Body of pancreas (tissue), 4 donors: ENCODE measurements at regions not wholly inside any gene's neighbourhood (a gene's known extent, or its start where the extent isn't known, plus 50 kb on each side); places are given as distances from the start of the nearest gene placed in this dataset.

Experiments
- ATAC-seq: fragments of 150-250 bp; one replicate; pipeline ENCODE4 v1.9.1; 2016
- DNase-seq, 4 donors: peaks; one replicate each; pipeline ENCODE4 v3.0.0-alpha.2; 2019
- H3K27ac ChIP-seq, 4 donors: fragments of 200-600 bp; sonication (generic); 1 replicate in 3 of 4; 2 replicates in 1 of 4; pipeline versions ENCODE4 v1.5.1 to v1.6.1; 2016 to 2019; ENCODE audit warnings: mild to moderate bottlenecking in 1 of 4, mixed read lengths in 1 of 4, moderate library complexity in 1 of 4
- H3K27me3 ChIP-seq, 2 donors: fragments of 200-600 bp; sonication (generic); one replicate each; pipeline ENCODE4 v1.6.0; 2016; ENCODE audit warnings: mild to moderate bottlenecking in 1 of 2
- H3K36me3 ChIP-seq, 2 donors: fragments of 200-600 bp; sonication (generic); replicated peaks in 1 of 2; 2 replicates each; pipeline ENCODE4 v1.5.1; 2016; ENCODE audit warnings: low read depth in 2 of 2; ENCODE audit not compliant: insufficient read depth in 1 of 2
- H3K4me1 ChIP-seq: fragments of 200-600 bp; sonication (generic); one replicate; pipeline ENCODE4 v1.6.0; 2016
- H3K4me3 ChIP-seq, 2 donors: fragments of 200-600 bp; sonication (generic); 1 replicate in 1 of 2; 2 replicates in 1 of 2; pipeline ENCODE4 v1.5.1; 2016 to 2019
- H3K9me3 ChIP-seq, 3 donors: fragments of 200-600 bp; sonication (generic); 1 replicate in 2 of 3; 2 replicates in 1 of 3; pipeline ENCODE4 v1.5.1; 2016
- CTCF ChIP-seq, 7 experiments: fragments of 450-650 bp in 4 of 7; fragments of 200-600 bp in 3 of 7; sonication (generic) in 3 of 7; IDR thresholded peaks; one replicate each; pipeline ENCODE4 v1.5.1; 2016 to 2019; ENCODE audit warnings: antibody characterized with exemption in 7 of 7
- POLR2A ChIP-seq, 3 donors: fragments of 450-650 bp; IDR thresholded peaks; one replicate each; pipeline ENCODE4 v1.6.1; 2016; ENCODE audit warnings: antibody characterized with exemption in 3 of 3, mild to moderate bottlenecking in 2 of 3
- WGBS, 2 donors: methylation state at CpG; one replicate each; pipeline ENCODE4 v1.1.5; 2017; 5-methylcytosine and 5-hydroxymethylcytosine counted together
- intact Hi-C: fragments of 100-400 bp; cut with DNase I; formaldehyde crosslinking; loops from one replicate; pipeline ENCODE4 v1.15.1; 2023

- TF ChIP-seq CTCF (IDR thresholded peaks at IDR 0.05): no peak
- TF ChIP-seq POLR2A (IDR thresholded peaks at IDR 0.05): no peak
- Histone ChIP-seq H3K27ac (no peak overlapping the region), H3K36me3 (no peaks in the 10 kb centered on the region), H3K27me3 (no peaks in the 10 kb centered on the region), H3K9me3 (no peaks in the 10 kb centered on the region), H3K4me3 (no peak overlapping the region), H3K4me1 (no peaks in the 10 kb centered on the region)
- ATAC-seq (no peak), DNase-seq (no peak)
- 89 to 91% methylated on average over 16 to 18 of the region's 21 CpGs for WGBS, 2 donors
- intact Hi-C loops: no loop called here
These were observed 653.8 kb upstream of the ID2 start for GRCh38 chr2:8028036-8028435.

- H3K27ac ChIP-seq: no peak overlapping the region
- H3K4me1 ChIP-seq: no peaks in the 10 kb centered on the region
- TF ChIP-seq CTCF (IDR thresholded peaks at IDR 0.05) (no peak), POLR2A (IDR thresholded peaks at IDR 0.05) (no peak)
- H3K27me3 ChIP-seq: no peaks in the 10 kb centered on the region
- no peak for ATAC-seq
- no peaks in the 10 kb centered on the region for H3K9me3 ChIP-seq
- DNase-seq: no peak
- H3K4me3 ChIP-seq: no peak overlapping the region
- intact Hi-C loops: no loop called here
- 77 to 88% methylated on average over 7 to 8 of the region's 8 CpGs for WGBS, 2 donors
- no peaks in the 10 kb centered on the region for H3K36me3 ChIP-seq
These were observed 653.4 kb upstream of the ID2 start for GRCh38 chr2:8028436-8028835.

GRCh38 chr2:8028981-8029380 lies 652.9 kb upstream of the ID2 start:
- intact Hi-C loops: no loop called here
- Histone ChIP-seq H3K27me3 (no peaks in the 10 kb centered on the region), H3K4me1 (no peaks in the 10 kb centered on the region), H3K36me3 (no peaks in the 10 kb centered on the region), H3K27ac (no peak overlapping the region), H3K4me3 (no peak overlapping the region), H3K9me3 (no peaks in the 10 kb centered on the region)
- DNase-seq (no peak), ATAC-seq (no peak)
- WGBS, 2 donors: 76 to 78% methylated on average over 5 of the region's 5 CpGs
- TF ChIP-seq CTCF (IDR thresholded peaks at IDR 0.05) (no peak), POLR2A (IDR thresholded peaks at IDR 0.05) (no peak)

GRCh38 chr2:8030573-8031303 lies 651.1 kb upstream of the ID2 start:
- no peaks in the 10 kb centered on the region for H3K36me3 ChIP-seq
- no peak for DNase-seq
- no peaks in the 10 kb centered on the region for H3K4me1 ChIP-seq
- no peak overlapping the region for H3K4me3 ChIP-seq
- intact Hi-C loops: no loop called here
- no peaks in the 10 kb centered on the region for H3K9me3 ChIP-seq
- no peaks in the 10 kb centered on the region for H3K27me3 ChIP-seq
- TF ChIP-seq CTCF (IDR thresholded peaks at IDR 0.05): no peak
- TF ChIP-seq POLR2A (IDR thresholded peaks at IDR 0.05): no peak
- no peak for ATAC-seq
- H3K27ac ChIP-seq: no peak overlapping the region
- 62 to 67% methylated on average over 6 to 8 of the region's 8 CpGs for WGBS, 2 donors

GRCh38 chr2:8031370-8031769 lies 650.5 kb upstream of the ID2 start:
- no peak for DNase-seq
- no peak overlapping the region for H3K4me3 ChIP-seq
- intact Hi-C loops: no loop called here
- H3K27ac ChIP-seq: no peak overlapping the region
- no peaks in the 10 kb centered on the region for H3K27me3 ChIP-seq
- TF ChIP-seq CTCF (IDR thresholded peaks at IDR 0.05) (no peak), POLR2A (IDR thresholded peaks at IDR 0.05) (no peak)
- WGBS, 2 donors: 92 to 99% methylated on average over 3 to 4 of the region's 4 CpGs
- H3K9me3 ChIP-seq: no peaks in the 10 kb centered on the region
- ATAC-seq: no peak
- H3K36me3 ChIP-seq: no peaks in the 10 kb centered on the region
- H3K4me1 ChIP-seq: no peaks in the 10 kb centered on the region
